Retinal pigment epithelial cell (primary cell): ENCODE measurements at regions not wholly inside any gene's neighbourhood (a gene's known extent, or its start where the extent isn't known, plus 50 kb on each side); places are given as distances from the start of the nearest gene placed in this dataset.

Source experiments
- DNase-seq: peaks from one replicate; pipeline ENCODE4 v3.0.0-alpha.2; 2010; ENCODE audit warnings: low read depth
- H3K4me3 ChIP-seq: 2 replicates; pipeline ENCODE4 v1.5.1; 2011; ENCODE audit warnings: mild to moderate bottlenecking, low read length, control low read depth, moderate library complexity
- CTCF ChIP-seq: conservative IDR thresholded peaks from 2 replicates; pipeline ENCODE4 v1.5.1; 2011; ENCODE audit warnings: low read depth, low read length, control low read depth, inconsistent platforms

GRCh38 chr7:155951554-155952158 lies 139.4 kb upstream of the SHH start:
- no peak for TF ChIP-seq CTCF
- H3K4me3 ChIP-seq = no peak overlapping the region
- peak; percentile 86 for DNase-seq

- DNase-seq = no peak
- no peak overlapping the region for H3K4me3 ChIP-seq
- no peak for TF ChIP-seq CTCF
Measured at GRCh38 chr7:155950898-155951553, 138.8 kb upstream of the SHH start.

- no peak for DNase-seq
- no peak for TF ChIP-seq CTCF
- no peak overlapping the region for H3K4me3 ChIP-seq
Measured at GRCh38 chr7:155948845-155949244, 136.6 kb upstream of the SHH start.

- no peak for TF ChIP-seq CTCF
- no peak overlapping the region for H3K4me3 ChIP-seq
- no peak for DNase-seq
Measured at GRCh38 chr7:155948423-155948822, 136.2 kb upstream of the SHH start.

GRCh38 chr7:155947051-155947450 lies 134.8 kb upstream of the SHH start:
- no peak for DNase-seq
- TF ChIP-seq CTCF = no peak
- H3K4me3 ChIP-seq = no peak overlapping the region

- DNase-seq = no peak
- TF ChIP-seq CTCF = no peak
- no peak overlapping the region for H3K4me3 ChIP-seq
Measured at GRCh38 chr7:155945670-155946325, 133.5 kb upstream of the SHH start.

- no peak for TF ChIP-seq CTCF
- DNase-seq = no peak
- H3K4me3 ChIP-seq = no peak overlapping the region
Measured at GRCh38 chr7:155944901-155945300, 132.6 kb upstream of the SHH start.
